HFFc6 (cell line): ENCODE measurements at regions not wholly inside any gene's neighbourhood (a gene's known extent, or its start where the extent isn't known, plus 50 kb on each side); places are given as distances from the start of the nearest gene placed in this dataset.

ENCODE experiments used
- DNase-seq: peaks from one replicate; pipeline ENCODE4 v3.0.0-alpha.2; 2018
- H3K27ac Mint-ChIP-seq: 2 replicates; pipeline ENCODE4 v1.8.0; 2020; ENCODE audit warnings: mild to moderate bottlenecking, mixed read lengths
- H3K27me3 Mint-ChIP-seq: 2 replicates; pipeline ENCODE4 v1.8.0; 2021; ENCODE audit warnings: mild to moderate bottlenecking, moderate library complexity, mixed read lengths; ENCODE audit not compliant: insufficient read depth
- H3K36me3 Mint-ChIP-seq: 2 replicates; pipeline ENCODE4 v1.8.0; 2021; ENCODE audit warnings: low read depth, mixed read lengths
- H3K4me1 Mint-ChIP-seq: 2 replicates; pipeline ENCODE4 v1.8.0; 2020; ENCODE audit warnings: low read depth, mixed read lengths
- H3K4me3 Mint-ChIP-seq: 2 replicates; pipeline ENCODE4 v1.8.0; 2020; ENCODE audit warnings: mild to moderate bottlenecking, moderate library complexity, mixed read lengths
- H3K9me3 Mint-ChIP-seq: 2 replicates; pipeline ENCODE4 v1.8.0; 2020; ENCODE audit warnings: mild to moderate bottlenecking, mixed read lengths
- CTCF ChIP-seq: fragments of 200-600 bp; sonication (generic); IDR thresholded peaks from 2 replicates; pipeline ENCODE4 v1.5.0; 2021; ENCODE audit warnings: antibody characterized with exemption, mild to moderate bottlenecking

DNA sequence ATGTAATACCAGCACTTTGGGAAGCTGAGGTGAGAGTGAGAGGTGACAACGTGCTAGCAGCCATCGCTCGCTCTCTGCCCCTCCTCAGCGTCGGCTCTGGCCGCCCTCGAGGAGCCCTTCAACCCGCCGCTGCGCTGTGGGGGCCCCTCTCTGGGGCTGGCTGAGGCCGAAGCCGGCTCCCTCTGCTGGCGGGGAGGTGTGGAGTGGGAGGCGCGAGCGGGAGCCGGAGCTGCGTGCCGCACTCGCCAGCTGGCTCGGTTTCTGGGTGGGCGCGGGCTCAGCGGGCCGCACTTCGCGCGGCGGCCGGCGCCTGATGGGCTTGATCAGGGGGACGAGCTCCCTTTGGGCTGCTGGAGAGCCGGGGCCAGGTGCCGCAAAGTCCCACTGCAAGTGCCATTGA is 98.9 kb upstream of the UBASH3B start:
- Mint-ChIP-seq H3K4me3 (no peak overlapping the region; the same call in 1 of the 2 replicates), H3K27me3 (peaks cover 7% of the 10 kb centered on the region), H3K9me3 (peaks cover 9% of the 10 kb centered on the region; the same call in 1 of the 2 replicates), H3K36me3 (no peaks in the 10 kb centered on the region), H3K27ac (no peak overlapping the region), H3K4me1 (no peaks in the 10 kb centered on the region; the same call in 1 of the 2 replicates)
- TF ChIP-seq CTCF = peak; percentile 34; the same call in 1 of the 2 replicates
- no peak for DNase-seq

DNA sequence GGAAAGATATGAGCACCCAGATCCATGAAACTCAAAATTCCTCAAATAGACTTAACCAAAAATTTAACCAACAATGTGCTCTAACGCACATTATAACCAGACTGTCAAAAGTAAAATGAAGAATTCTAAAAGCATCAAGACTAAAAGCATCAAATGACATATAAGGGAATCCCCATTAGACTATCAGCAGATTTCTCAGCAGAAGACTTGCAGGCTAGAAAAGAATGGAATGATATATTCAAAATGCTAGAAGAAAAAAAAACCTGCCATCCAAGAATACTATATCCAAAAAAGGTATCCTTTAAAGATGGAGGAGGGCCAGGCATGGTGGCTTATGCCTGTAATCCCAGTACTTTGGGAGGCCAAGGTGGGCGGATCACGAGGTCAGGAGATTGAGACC is 117.5 kb upstream of the UBASH3B start:
- Mint-ChIP-seq H3K36me3 (peaks cover 5% of the 10 kb centered on the region; the same call in 1 of the 2 replicates), H3K27ac (no peak overlapping the region), H3K27me3 (peaks cover 13% of the 10 kb centered on the region), H3K4me3 (no peak overlapping the region), H3K9me3 (peaks cover 40% of the 10 kb centered on the region), H3K4me1 (no peaks in the 10 kb centered on the region)
- no peak for TF ChIP-seq CTCF
- DNase-seq = no peak

- TF ChIP-seq CTCF = no peak
- peaks cover 7% of the 10 kb centered on the region; the same call in 1 of the 2 replicates for H3K4me1 Mint-ChIP-seq
- H3K4me3 Mint-ChIP-seq = no peak overlapping the region
- no peaks in the 10 kb centered on the region for H3K9me3 Mint-ChIP-seq
- no peak for DNase-seq
- H3K27me3 Mint-ChIP-seq = peaks cover 29% of the 10 kb centered on the region
- H3K27ac Mint-ChIP-seq = no peak overlapping the region
- no peaks in the 10 kb centered on the region for H3K36me3 Mint-ChIP-seq
Observed at GRCh38 chr11:122524898-122525297, 130.6 kb upstream of the UBASH3B start.

- no peaks in the 10 kb centered on the region for H3K9me3 Mint-ChIP-seq
- TF ChIP-seq CTCF = no peak
- H3K4me3 Mint-ChIP-seq = no peak overlapping the region
- DNase-seq = no peak
- H3K27ac Mint-ChIP-seq = no peak overlapping the region
- peaks cover 27% of the 10 kb centered on the region for H3K27me3 Mint-ChIP-seq
- peaks cover 7% of the 10 kb centered on the region; the same call in 1 of the 2 replicates for H3K4me1 Mint-ChIP-seq
- H3K36me3 Mint-ChIP-seq = no peaks in the 10 kb centered on the region
Observed at GRCh38 chr11:122523846-122524805, 131.4 kb upstream of the UBASH3B start.

DNA sequence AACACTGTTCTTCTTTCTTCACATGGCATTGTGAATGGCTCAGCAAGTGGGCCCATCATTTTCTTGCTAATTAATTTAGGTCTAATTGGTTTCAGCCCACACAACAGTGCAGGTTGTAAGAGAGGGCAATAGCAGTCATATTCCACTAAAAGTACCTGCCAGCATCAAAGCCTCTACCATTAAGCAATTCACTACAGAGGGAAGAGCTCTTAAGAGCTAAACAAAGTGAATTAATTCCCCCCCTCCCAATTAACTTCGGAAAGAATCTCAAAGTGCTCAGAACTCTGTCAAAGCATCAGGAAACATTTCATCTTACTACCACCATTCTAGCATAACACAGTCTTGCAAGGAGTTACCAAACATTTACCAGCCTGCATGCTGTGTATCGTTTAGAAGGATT is 133.9 kb upstream of the UBASH3B start:
- H3K36me3 Mint-ChIP-seq = no peaks in the 10 kb centered on the region
- H3K27ac Mint-ChIP-seq = no peak overlapping the region
- no peak overlapping the region for H3K4me3 Mint-ChIP-seq
- DNase-seq = no peak
- peaks cover 7% of the 10 kb centered on the region; the same call in 1 of the 2 replicates for H3K4me1 Mint-ChIP-seq
- TF ChIP-seq CTCF = no peak
- peaks cover 31% of the 10 kb centered on the region for H3K27me3 Mint-ChIP-seq
- no peaks in the 10 kb centered on the region for H3K9me3 Mint-ChIP-seq
